HG02884 (cell line): ENCODE measurements at regions not wholly inside any gene's neighbourhood (a gene's known extent, or its start where the extent isn't known, plus 50 kb on each side); places are given as distances from the start of the nearest gene placed in this dataset.
A peak's percentile ranks its signal among the peaks of the same experiment; 100 is the strongest.

Source experiments
- ATAC-seq: cut with Tn5 transposase; IDR thresholded peaks from one replicate; pipeline ENCODE4 v1.9.1; 2021; ENCODE audit warnings: mild to moderate bottlenecking, moderate library complexity; ENCODE audit not compliant: unreplicated experiment

GRCh38 chrX:109312757-109313156 is 169.1 kb downstream of the GUCY2F start:
- no peak for ATAC-seq

- no peak for ATAC-seq
These were observed 171.9 kb downstream of the GUCY2F start for GRCh38 chrX:109310031-109310430.

GRCh38 chrX:109301177-109301576 is 180.7 kb downstream of the GUCY2F start:
- ATAC-seq, result no peak

GRCh38 chrX:109300415-109300814 is 181.5 kb downstream of the GUCY2F start:
- no peak for ATAC-seq

GRCh38 chrX:109299091-109299490 is 182.8 kb downstream of the GUCY2F start:
- ATAC-seq, result no peak

- ATAC-seq, result no peak
These were observed 187.6 kb downstream of the GUCY2F start for GRCh38 chrX:109294097-109294814.

GRCh38 chrX:109283870-109284269 is 198.0 kb downstream of the GUCY2F start:
- ATAC-seq, result no peak

- peak; percentile 76 for ATAC-seq
These were observed 200.2 kb downstream of the GUCY2F start for GRCh38 chrX:109281483-109282275.

GRCh38 chrX:109274806-109275205 is 207.1 kb downstream of the GUCY2F start:
- ATAC-seq, result no peak

GRCh38 chrX:109270580-109271484 is 211.1 kb downstream of the GUCY2F start:
- peak; percentile 92 for ATAC-seq

- no peak for ATAC-seq
These were observed 213.5 kb downstream of the GUCY2F start for GRCh38 chrX:109268340-109268739.

GRCh38 chrX:109266034-109266433 is 215.9 kb downstream of the GUCY2F start:
- ATAC-seq, result no peak

- ATAC-seq, result peak; percentile 47
These were observed 217.0 kb downstream of the GUCY2F start for GRCh38 chrX:109264878-109265277.

GRCh38 chrX:109261279-109261678 is 220.6 kb downstream of the GUCY2F start:
- no peak for ATAC-seq

GRCh38 chrX:109252789-109253188 is 229.1 kb downstream of the GUCY2F start:
- ATAC-seq, result no peak

- no peak for ATAC-seq
These were observed 263.1 kb downstream of the GUCY2F start for GRCh38 chrX:109218761-109219160.

GRCh38 chrX:109199726-109200125 is 282.2 kb downstream of the GUCY2F start:
- no peak for ATAC-seq

GRCh38 chrX:109190542-109190941 is 291.3 kb downstream of the GUCY2F start:
- ATAC-seq, result peak; percentile 49

- peak; percentile 72 for ATAC-seq
These were observed 294.3 kb downstream of the GUCY2F start for GRCh38 chrX:109187473-109188168.

GRCh38 chrX:109186939-109187338 is 294.9 kb downstream of the GUCY2F start:
- no peak for ATAC-seq
